ENCODE measurements at regions not wholly inside any gene's neighbourhood (a gene's known extent, or its start where the extent isn't known, plus 50 kb on each side); places are given as distances from the start of the nearest gene placed in this dataset.

- Histone ChIP-seq H3K4me3 (ENCODE audit: control extremely low read depth in 1 of 5, extremely low read depth in 1 of 5, insufficient read depth in 1 of 5, low read depth in 2 of 5, low read length in 4 of 5) (no peak overlapping the region), H3K9me3 (ENCODE audit: control extremely low read depth in 1 of 3, control insufficient read depth in 2 of 3, insufficient read depth in 1 of 3, low read length in 2 of 3) (peaks cover 0 to 17% (median 9%) of the 10 kb centered on the region in 3 donors), H3K4me1 (ENCODE audit: control insufficient read depth in 2 of 2, insufficient read depth in 2 of 2, low read length in 2 of 2) (peaks cover 16 to 18% of the 10 kb centered on the region in 2 donors), H3K9ac (ENCODE audit: low read length) (no peak overlapping the region), H3K4me2 (replicated peaks; ENCODE audit: low read depth, low read length, poor library complexity, severe bottlenecking) (no peak overlapping the region), H3K27me3 (replicated peaks in 1 of 4; ENCODE audit: control extremely low read depth in 1 of 4, control insufficient read depth in 3 of 4, insufficient read depth in 4 of 4, low read length in 3 of 4) (peaks cover 0 to 12% (median 1%) of the 10 kb centered on the region in 4 experiments), H3K79me2 (ENCODE audit: control insufficient read depth, insufficient read depth, low read length) (no peaks in the 10 kb centered on the region), H2AFZ (ENCODE audit: insufficient read depth, low read depth, low read length, poor library complexity, severe bottlenecking) (no peak overlapping the region), H3K27ac (ENCODE audit: low read length in 2 of 2) (no peak overlapping the region), H4K20me1 (ENCODE audit: control insufficient read depth, insufficient read depth, low read length, poor library complexity, severe bottlenecking) (no peaks in the 10 kb centered on the region), H3K36me3 (replicated peaks in 1 of 2; ENCODE audit: control extremely low read depth in 1 of 2, control insufficient read depth in 1 of 2, extremely low read depth in 1 of 2, insufficient read depth in 2 of 2, low read length in 1 of 2) (no peaks in the 10 kb centered on the region)
- ChIA-PET POLR2A (no interaction called here), CTCF (no interaction called here)
- DNase-seq (no peak), ATAC-seq (ENCODE audit: low read depth) (no peak)
- no peak for TF ChIP-seq CTCF (IDR thresholded peaks at IDR 0.05)
- no peak for TF ChIP-seq EZH2 (IDR thresholded peaks at IDR 0.05; ENCODE audit: borderline replicate concordance, insufficient read depth, low read depth, low read length, poor library complexity, severe bottlenecking)
- no peak overlapping the region for H3K4me3 Mint-ChIP-seq
- no peak overlapping the region for H3K27ac Mint-ChIP-seq
- H3K9me3 Mint-ChIP-seq (ENCODE audit: insufficient read depth), result peaks cover 11% of the 10 kb centered on the region
- H3K27me3 Mint-ChIP-seq, result peaks cover 11% of the 10 kb centered on the region
- intact Hi-C loops (cut with micrococcal nuclease), result no loop called here
- peaks cover 19% of the 10 kb centered on the region for H3K4me1 Mint-ChIP-seq
- WGBS (ENCODE audit: insufficient coverage), result 56% methylated on average over 1 of the region's 4 CpGs
Measured at GRCh38 chr1:37284053-37284452, 190.3 kb upstream of the ZC3H12A start.

GRCh38 chr1:37286881-37287280, 187.5 kb upstream of the ZC3H12A start:
- intact Hi-C loops (cut with micrococcal nuclease), result no loop called here
- no peak for TF ChIP-seq CTCF (IDR thresholded peaks at IDR 0.05)
- no peak for TF ChIP-seq EZH2 (IDR thresholded peaks at IDR 0.05; ENCODE audit: borderline replicate concordance, insufficient read depth, low read depth, low read length, poor library complexity, severe bottlenecking)
- peaks cover 37 to 46% of the 10 kb centered on the region in 2 donors for H3K4me1 ChIP-seq (ENCODE audit: control insufficient read depth in 2 of 2, insufficient read depth in 2 of 2, low read length in 2 of 2)
- H3K36me3 ChIP-seq (replicated peaks in 1 of 2; ENCODE audit: control extremely low read depth in 1 of 2, control insufficient read depth in 1 of 2, extremely low read depth in 1 of 2, insufficient read depth in 2 of 2, low read length in 1 of 2), result no peaks in the 10 kb centered on the region
- ChIA-PET POLR2A (no interaction called here), CTCF (interaction anchor here (0.6 to 1.0 kb wide), 2 partner anchors 37 to 129 kb away, joined by 3 read pairs; no protein-coding TSS in a partner anchor)
- H3K79me2 ChIP-seq (ENCODE audit: control insufficient read depth, insufficient read depth, low read length), result no peaks in the 10 kb centered on the region
- H3K9ac ChIP-seq (ENCODE audit: low read length), result no peak overlapping the region
- no peak for ATAC-seq (ENCODE audit: low read depth)
- peaks cover 46% of the 10 kb centered on the region for H3K4me1 Mint-ChIP-seq
- no peak overlapping the region for H2AFZ ChIP-seq (ENCODE audit: insufficient read depth, low read depth, low read length, poor library complexity, severe bottlenecking)
- H3K4me2 ChIP-seq (replicated peaks; ENCODE audit: low read depth, low read length, poor library complexity, severe bottlenecking), result no peak overlapping the region
- no peak overlapping the region for H3K27ac ChIP-seq (ENCODE audit: low read length in 2 of 2)
- H3K4me3 Mint-ChIP-seq, result no peak overlapping the region
- peak overlapping the region; percentile 46 for H3K27ac Mint-ChIP-seq
- H3K9me3 Mint-ChIP-seq (ENCODE audit: insufficient read depth), result peaks cover 6% of the 10 kb centered on the region
- no peak overlapping the region for H3K4me3 ChIP-seq (ENCODE audit: control extremely low read depth in 1 of 5, extremely low read depth in 1 of 5, insufficient read depth in 1 of 5, low read depth in 2 of 5, low read length in 4 of 5)
- H3K27me3 Mint-ChIP-seq, result no peaks in the 10 kb centered on the region
- H3K27me3 ChIP-seq (replicated peaks in 1 of 4; ENCODE audit: control extremely low read depth in 1 of 4, control insufficient read depth in 3 of 4, insufficient read depth in 4 of 4, low read length in 3 of 4), result no peaks in the 10 kb centered on the region
- peaks cover 0 to 20% (median 0%) of the 10 kb centered on the region in 3 donors for H3K9me3 ChIP-seq (ENCODE audit: control extremely low read depth in 1 of 3, control insufficient read depth in 2 of 3, insufficient read depth in 1 of 3, low read length in 2 of 3)
- 95% methylated on average over 2 of the region's 4 CpGs for WGBS (ENCODE audit: insufficient coverage)
- H4K20me1 ChIP-seq (ENCODE audit: control insufficient read depth, insufficient read depth, low read length, poor library complexity, severe bottlenecking), result no peaks in the 10 kb centered on the region
- no peak for DNase-seq
